ENCODE measurements at regions not wholly inside any gene's neighbourhood (a gene's known extent, or its start where the extent isn't known, plus 50 kb on each side); places are given as distances from the start of the nearest gene placed in this dataset.

- TF ChIP-seq JUNB (CRISPR knock-in tag; conservative IDR thresholded peaks at IDR 0.05) (no peak), ZNF121 (CRISPR knock-in tag; conservative IDR thresholded peaks at IDR 0.05) (no peak), BRCA1 (IDR thresholded peaks at IDR 0.05) (no peak), BRCA1 (CRISPR knock-in tag; IDR thresholded peaks at IDR 0.05) (no peak), HLTF (IDR thresholded peaks at IDR 0.05) (no peak), NFYB (IDR thresholded peaks at IDR 0.05; ENCODE audit: extremely low read depth, insufficient read length) (no peak), ZNF395 (CRISPR knock-in tag; IDR thresholded peaks at IDR 0.05) (no peak), PBX2 (CRISPR knock-in tag; IDR thresholded peaks at IDR 0.05; ENCODE audit: low read depth) (no peak), PBX2 (tag; conservative IDR thresholded peaks at IDR 0.05; ENCODE audit: low read depth) (no peak), ZNF263 (CRISPR knock-in tag; IDR thresholded peaks at IDR 0.05; ENCODE audit: borderline replicate concordance) (no peak), IRF1 (CRISPR knock-in tag; IDR thresholded peaks at IDR 0.05; ENCODE audit: borderline replicate concordance) (no peak), DEAF1 (CRISPR knock-in tag; IDR thresholded peaks at IDR 0.05) (peak; percentile 75; the same call in 1 of the 2 replicates), HDAC1 (IDR thresholded peaks at IDR 0.05) (no peak), SMC3 (conservative IDR thresholded peaks at IDR 0.05; ENCODE audit: insufficient read depth, low read depth, low read length) (peak; percentile 46; the same call in 1 of the 2 replicates), STAT5B (CRISPR knock-in tag; IDR thresholded peaks at IDR 0.05) (no peak), UBTF (IDR thresholded peaks at IDR 0.05; ENCODE audit: borderline replicate concordance in 1 of 2, low read depth in 2 of 2, low read length in 2 of 2) (no peak), RCOR1 (IDR thresholded peaks at IDR 0.05; ENCODE audit: borderline replicate concordance in 1 of 2, low read depth in 2 of 2, low read length in 2 of 2) (0 out of 4 replicates have a peak, but pooled peaks of 1 of the 2 experiments have one; percentile 16), TCF3 (CRISPR knock-in tag; IDR thresholded peaks at IDR 0.05) (no peak)
These were observed 533.1 kb downstream of the TBL1XR1 start (continued) for GRCh38 chr3:176663837-176664831.

Measured in K562 (cell line).